Brain microvascular endothelial cell (primary cell): ENCODE measurements at regions not wholly inside any gene's neighbourhood (a gene's known extent, or its start where the extent isn't known, plus 50 kb on each side); places are given as distances from the start of the nearest gene placed in this dataset.

Experiments used
- DNase-seq: peaks from one replicate; pipeline ENCODE4 v3.0.0-alpha.2; 2020
- H3K27ac ChIP-seq: fragments of 250-450 bp; sonication (Bioruptor Pico); 2 replicates; pipeline ENCODE4 v1.5.1; 2020; ENCODE audit warnings: mild to moderate bottlenecking, moderate library complexity
- H3K27me3 ChIP-seq: fragments of 250-450 bp; sonication (Bioruptor Pico); replicated peaks from 2 replicates; pipeline ENCODE4 v1.5.1; 2020; ENCODE audit warnings: mild to moderate bottlenecking
- H3K36me3 ChIP-seq: fragments of 250-450 bp; sonication (Bioruptor Pico); replicated peaks from 2 replicates; pipeline ENCODE4 v1.5.1; 2020; ENCODE audit warnings: mild to moderate bottlenecking
- H3K4me3 ChIP-seq: 2 replicates; pipeline ENCODE4 v1.5.1; 2011; ENCODE audit warnings: low read depth, mild to moderate bottlenecking, control low read depth, low read length, moderate library complexity
- in situ Hi-C: cut with HindIII; loops from 2 replicates; pipeline ENCODE4 v1.10.0; 2017; ENCODE audit warnings: low sequenced_read_pairs, low pct_ligation_motif_present
- TF ChIP-seq, protein P1 (sequence below): IDR thresholded peaks from 2 replicates; pipeline ENCODE4 v1.5.1; 2011; ENCODE audit warnings: low read depth, mild to moderate bottlenecking, moderate library complexity, low read length, control low read depth, inconsistent platforms; ENCODE audit errors: missing control alignments

DNA sequence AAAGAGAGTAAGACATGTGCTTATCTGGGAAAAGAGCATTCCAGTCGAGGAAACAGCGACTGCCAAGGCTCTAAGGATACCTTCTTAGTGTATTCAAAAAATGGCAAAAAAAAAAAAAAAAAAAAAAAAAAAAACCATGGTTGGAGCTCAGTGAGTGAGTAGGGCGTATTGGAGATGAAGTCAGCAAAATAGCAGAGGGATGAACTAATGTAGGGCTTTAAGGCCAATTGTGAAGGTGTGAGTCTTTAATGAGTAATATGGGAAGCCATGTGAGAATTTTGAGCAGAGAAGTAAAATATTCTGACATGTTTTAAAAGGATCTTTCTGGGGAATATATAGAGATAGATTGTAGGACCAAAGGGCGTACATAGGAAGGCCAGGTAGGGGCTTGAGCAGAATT, 498.6 kb upstream of the ISX start:
- TF ChIP-seq, protein P1, sequence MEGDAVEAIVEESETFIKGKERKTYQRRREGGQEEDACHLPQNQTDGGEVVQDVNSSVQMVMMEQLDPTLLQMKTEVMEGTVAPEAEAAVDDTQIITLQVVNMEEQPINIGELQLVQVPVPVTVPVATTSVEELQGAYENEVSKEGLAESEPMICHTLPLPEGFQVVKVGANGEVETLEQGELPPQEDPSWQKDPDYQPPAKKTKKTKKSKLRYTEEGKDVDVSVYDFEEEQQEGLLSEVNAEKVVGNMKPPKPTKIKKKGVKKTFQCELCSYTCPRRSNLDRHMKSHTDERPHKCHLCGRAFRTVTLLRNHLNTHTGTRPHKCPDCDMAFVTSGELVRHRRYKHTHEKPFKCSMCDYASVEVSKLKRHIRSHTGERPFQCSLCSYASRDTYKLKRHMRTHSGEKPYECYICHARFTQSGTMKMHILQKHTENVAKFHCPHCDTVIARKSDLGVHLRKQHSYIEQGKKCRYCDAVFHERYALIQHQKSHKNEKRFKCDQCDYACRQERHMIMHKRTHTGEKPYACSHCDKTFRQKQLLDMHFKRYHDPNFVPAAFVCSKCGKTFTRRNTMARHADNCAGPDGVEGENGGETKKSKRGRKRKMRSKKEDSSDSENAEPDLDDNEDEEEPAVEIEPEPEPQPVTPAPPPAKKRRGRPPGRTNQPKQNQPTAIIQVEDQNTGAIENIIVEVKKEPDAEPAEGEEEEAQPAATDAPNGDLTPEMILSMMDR, result no peak
- Histone ChIP-seq H3K36me3 (no peaks in the 10 kb centered on the region), H3K27me3 (no peaks in the 10 kb centered on the region), H3K27ac (no peak overlapping the region), H3K4me3 (no peak overlapping the region)
- in situ Hi-C loops, result no loop called here
- no peak for DNase-seq

GRCh38 chr22:34570408-34570807, 495.6 kb upstream of the ISX start:
- Histone ChIP-seq H3K27me3 (no peaks in the 10 kb centered on the region), H3K27ac (no peak overlapping the region), H3K4me3 (no peak overlapping the region), H3K36me3 (no peaks in the 10 kb centered on the region)
- DNase-seq, result no peak
- in situ Hi-C loops, result no loop called here
- TF ChIP-seq, protein P1, result no peak

DNA sequence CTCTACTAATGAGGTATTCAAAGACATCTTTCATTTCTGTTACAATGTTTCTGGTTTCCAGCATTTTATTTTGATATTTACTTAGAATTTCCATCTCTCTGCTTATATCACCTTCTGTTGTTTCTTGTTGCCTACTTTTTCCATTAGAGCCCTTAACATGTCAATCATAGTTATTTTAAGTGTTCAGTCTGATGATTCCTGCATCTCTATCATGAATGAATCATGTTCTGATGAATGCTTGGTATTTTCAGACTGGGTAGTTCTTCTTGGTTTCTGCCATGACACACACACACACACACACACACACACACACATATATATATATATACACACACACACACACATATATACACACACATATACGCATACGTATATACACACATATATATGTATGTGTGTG, 486.4 kb upstream of the ISX start:
- no peak for DNase-seq
- TF ChIP-seq, protein P1, result no peak
- Histone ChIP-seq H3K36me3 (no peaks in the 10 kb centered on the region), H3K27ac (no peak overlapping the region), H3K4me3 (no peak overlapping the region), H3K27me3 (no peaks in the 10 kb centered on the region)
- in situ Hi-C loops, result no loop called here

GRCh38 chr22:34587357-34588356, 478.3 kb upstream of the ISX start:
- in situ Hi-C loops, result no loop called here
- no peak for DNase-seq
- no peaks in the 10 kb centered on the region for H3K36me3 ChIP-seq
- no peak overlapping the region for H3K27ac ChIP-seq
- TF ChIP-seq, protein P1, result no peak
- no peak overlapping the region for H3K4me3 ChIP-seq
- H3K27me3 ChIP-seq, result no peaks in the 10 kb centered on the region

- in situ Hi-C loops, result no loop called here
- no peak overlapping the region for H3K4me3 ChIP-seq
- no peaks in the 10 kb centered on the region for H3K27me3 ChIP-seq
- TF ChIP-seq, protein P1, result no peak
- H3K36me3 ChIP-seq, result no peaks in the 10 kb centered on the region
- H3K27ac ChIP-seq, result no peak overlapping the region
- no peak for DNase-seq
These were observed 476.9 kb upstream of the ISX start for GRCh38 chr22:34588871-34589545.
